Stimulated activated CD4-positive, alpha-beta T cell treated with anti-CD3 and anti-CD28 coated beads, Interleukin-1b, Interleukin-23, amount 100 ng/mL, for 4 hours (primary cell): ENCODE measurements at regions not wholly inside any gene's neighbourhood (a gene's known extent, or its start where the extent isn't known, plus 50 kb on each side); places are given as distances from the start of the nearest gene placed in this dataset.
"Not testable (repeated sequence)": the region's sequence is repeated elsewhere in the genome, so short reads cannot be mapped to it uniquely, and the experiment has no call there.

Experiments
- DNase-seq, 2 donors: peaks; one replicate each; pipeline ENCODE4 v3.0.0-alpha.2; 2020; ENCODE audit warnings: low read depth in 2 of 2

GRCh38 chr1:229176457-229176856 is 94.5 kb upstream of the RAB4A start:
- not testable (repeated sequence) for DNase-seq

- DNase-seq = no peak
These were observed 90.8 kb upstream of the RAB4A start for GRCh38 chr1:229180161-229180560.

- DNase-seq = no peak
These were observed 89.5 kb upstream of the RAB4A start for GRCh38 chr1:229181419-229181818.

GRCh38 chr1:229183588-229183987 is 87.3 kb upstream of the RAB4A start:
- DNase-seq = no peak

GRCh38 chr1:229184066-229184465 is 86.8 kb upstream of the RAB4A start:
- DNase-seq = no peak

- no peak for DNase-seq
These were observed 84.9 kb upstream of the RAB4A start for GRCh38 chr1:229185963-229186362.

GRCh38 chr1:229186373-229187056 is 84.4 kb upstream of the RAB4A start:
- DNase-seq = no peak

GRCh38 chr1:229190057-229190575 is 80.8 kb upstream of the RAB4A start:
- DNase-seq = no peak

- DNase-seq = no peak
These were observed 79.7 kb upstream of the RAB4A start for GRCh38 chr1:229191066-229191674.

- DNase-seq = no peak
These were observed 78.9 kb upstream of the RAB4A start for GRCh38 chr1:229192031-229192430.

- DNase-seq = no peak
These were observed 78.1 kb upstream of the RAB4A start for GRCh38 chr1:229192853-229193252.

- DNase-seq = no peak
These were observed 76.8 kb upstream of the RAB4A start for GRCh38 chr1:229194096-229194495.

GRCh38 chr1:229195246-229195645 is 75.7 kb upstream of the RAB4A start:
- no peak for DNase-seq

GRCh38 chr1:229196404-229197264 is 74.3 kb upstream of the RAB4A start:
- no peak for DNase-seq

- no peak for DNase-seq
These were observed 73.7 kb upstream of the RAB4A start for GRCh38 chr1:229197265-229197585.

- no peak for DNase-seq
These were observed 71.4 kb upstream of the RAB4A start for GRCh38 chr1:229199261-229200243.

- DNase-seq = no peak
These were observed 67.7 kb upstream of the RAB4A start for GRCh38 chr1:229203030-229203751.

- DNase-seq = no peak
These were observed 66.8 kb upstream of the RAB4A start for GRCh38 chr1:229203991-229204632.

GRCh38 chr1:229204921-229205777 is 65.8 kb upstream of the RAB4A start:
- DNase-seq = no peak
